CD14-positive monocyte (primary cell): ENCODE measurements at regions not wholly inside any gene's neighbourhood (a gene's known extent, or its start where the extent isn't known, plus 50 kb on each side); places are given as distances from the start of the nearest gene placed in this dataset.

Experiments
- DNase-seq, 3 donors: peaks; one replicate each; pipeline ENCODE4 v3.0.0-alpha.2; 2011 to 2022
- H2AFZ ChIP-seq: 2 replicates; pipeline ENCODE4 v1.6.0; 2012; ENCODE audit warnings: mild to moderate bottlenecking, low read depth, low read length, inconsistent platforms; ENCODE audit not compliant: insufficient read depth, poor library complexity, severe bottlenecking
- H3K27ac ChIP-seq, 2 donors: 1 replicate in 1 of 2; 2 replicates in 1 of 2; pipeline ENCODE4 v1.5.1; 2012 to 2013; ENCODE audit warnings: low read length in 2 of 2, control low read depth in 1 of 2, inconsistent platforms in 1 of 2, low read depth in 1 of 2, mild to moderate bottlenecking in 1 of 2
- H3K27me3 ChIP-seq, 2 donors: one replicate each; pipeline versions ENCODE4 v1.6.0 to v1.6.1; 2011 to 2013; ENCODE audit warnings: low read length in 2 of 2; ENCODE audit not compliant: control insufficient read depth in 2 of 2, insufficient read depth in 2 of 2
- H3K36me3 ChIP-seq, 2 donors: replicated peaks in 1 of 2; 1 replicate in 1 of 2; 2 replicates in 1 of 2; pipeline versions ENCODE4 v1.5.1 to v1.6.1; 2012 to 2013; ENCODE audit warnings: low read length in 2 of 2, control low read depth in 1 of 2, inconsistent platforms in 1 of 2, mild to moderate bottlenecking in 1 of 2; ENCODE audit not compliant: insufficient read depth in 2 of 2, control insufficient read depth in 1 of 2
- H3K4me1 ChIP-seq, 2 donors: 1 replicate in 1 of 2; 2 replicates in 1 of 2; pipeline versions ENCODE4 v1.5.1 to v1.6.1; 2012 to 2013; ENCODE audit warnings: low read length in 2 of 2, control low read depth in 1 of 2, inconsistent platforms in 1 of 2, mild to moderate bottlenecking in 1 of 2, moderate library complexity in 1 of 2; ENCODE audit not compliant: insufficient read depth in 2 of 2, control insufficient read depth in 1 of 2
- H3K4me2 ChIP-seq: replicated peaks from 2 replicates; pipeline ENCODE3; 2012; ENCODE audit warnings: low read length, moderate library complexity, mild to moderate bottlenecking; ENCODE audit not compliant: poor library complexity, severe bottlenecking; ENCODE audit errors: extremely low read depth
- H3K4me3 ChIP-seq, 3 experiments: fragments of 200-600 bp in 1 of 3; sonication (generic) in 1 of 3; replicated peaks in 1 of 3; 1 replicate in 2 of 3; 2 replicates in 1 of 3; pipeline ENCODE4 v1.5.1; 2011 to 2013; ENCODE audit warnings: low read length in 3 of 3, mild to moderate bottlenecking in 3 of 3, control low read depth in 2 of 3, low read depth in 2 of 3, inconsistent platforms in 1 of 3, moderate library complexity in 1 of 3
- H3K79me2 ChIP-seq: 2 replicates; pipeline ENCODE4 v1.6.0; 2012; ENCODE audit warnings: mild to moderate bottlenecking, control low read depth, inconsistent platforms, low read length, moderate library complexity; ENCODE audit not compliant: insufficient read depth
- H3K9ac ChIP-seq: 2 replicates; pipeline ENCODE4 v1.6.0; 2017; ENCODE audit warnings: low read length, mild to moderate bottlenecking; ENCODE audit not compliant: insufficient read depth, poor library complexity, severe bottlenecking
- H3K9me3 ChIP-seq, 2 donors: replicated peaks in 1 of 2; 1 replicate in 1 of 2; 2 replicates in 1 of 2; pipeline versions ENCODE4 v1.5.1 to v1.6.1; 2012 to 2013; ENCODE audit warnings: low read length in 2 of 2, control low read depth in 1 of 2; ENCODE audit not compliant: control insufficient read depth in 1 of 2, insufficient read depth in 1 of 2
- H4K20me1 ChIP-seq: 2 replicates; pipeline ENCODE4 v1.6.0; 2012; ENCODE audit warnings: mild to moderate bottlenecking, low read length, control low read depth, moderate library complexity; ENCODE audit not compliant: insufficient read depth
- H3K27ac Mint-ChIP-seq, 7 donors: one replicate each; pipeline ENCODE4 v1.8.0; 2020; ENCODE audit warnings: mild to moderate bottlenecking in 7 of 7, mixed read lengths in 7 of 7, moderate library complexity in 6 of 7, inconsistent platforms in 2 of 7
- H3K27me3 Mint-ChIP-seq, 3 donors: one replicate each; pipeline ENCODE4 v1.8.0; 2021 to 2022; ENCODE audit warnings: low read depth in 3 of 3, mild to moderate bottlenecking in 3 of 3, mixed read lengths in 3 of 3, moderate library complexity in 3 of 3, inconsistent platforms in 1 of 3
- H3K36me3 Mint-ChIP-seq, 2 donors: one replicate each; pipeline ENCODE4 v1.8.0; 2020; ENCODE audit warnings: mixed read lengths in 2 of 2, inconsistent platforms in 1 of 2, mild to moderate bottlenecking in 1 of 2
- H3K4me1 Mint-ChIP-seq: one replicate; pipeline ENCODE4 v1.8.0; 2020; ENCODE audit warnings: mild to moderate bottlenecking, mixed read lengths
- H3K4me3 Mint-ChIP-seq, 2 donors: one replicate each; pipeline ENCODE4 v1.8.0; 2020; ENCODE audit warnings: mild to moderate bottlenecking in 2 of 2, mixed read lengths in 2 of 2, moderate library complexity in 1 of 2
- H3K9me3 Mint-ChIP-seq, 7 donors: one replicate each; pipeline ENCODE4 v1.8.0; 2020 to 2022; ENCODE audit warnings: mixed read lengths in 7 of 7, mild to moderate bottlenecking in 6 of 7, moderate library complexity in 6 of 7, inconsistent platforms in 2 of 7
- WGBS: methylation state at CpG from one replicate; pipeline ENCODE4 v1.1.5; 2013; ENCODE audit warnings: missing lambda C conversion rate; ENCODE audit not compliant: insufficient coverage; 5-methylcytosine and 5-hydroxymethylcytosine counted together
- intact Hi-C, 2 donors: fragments of 100-400 bp; cut with micrococcal nuclease; formaldehyde crosslinking; loops; one replicate each; pipeline versions ENCODE4 v1.15.0 to v1.15.1; 2023
- TF ChIP-seq, protein P1 (sequence below): fragments of 200-600 bp; IDR thresholded peaks from one replicate; pipeline ENCODE4 v1.8.0; 2022; ENCODE audit warnings: antibody characterized with exemption, mild to moderate bottlenecking

DNA sequence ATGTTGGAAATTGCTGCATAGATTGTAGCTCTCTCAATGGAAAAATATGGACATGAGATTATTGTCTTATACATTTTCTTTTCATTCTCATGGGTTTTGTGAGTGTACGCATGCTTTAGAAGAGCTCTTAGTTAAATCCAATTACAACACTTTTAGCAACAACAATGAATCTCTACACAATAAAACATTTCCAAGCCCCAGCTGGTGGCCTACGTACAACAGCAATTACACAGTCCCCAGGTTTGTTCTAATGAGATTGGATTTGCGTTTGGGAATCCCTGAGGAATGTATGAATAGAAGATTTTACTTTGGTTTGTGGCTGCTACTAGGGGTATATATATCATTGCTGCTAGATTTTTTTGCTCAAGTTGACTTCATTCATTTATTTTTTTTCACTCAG lies 98.6 kb downstream of the FHDC1 start:
- H3K27ac ChIP-seq = no peak overlapping the region
- H3K27me3 Mint-ChIP-seq = peaks cover 0 to 7% (median 2%) of the 10 kb centered on the region in 3 donors
- H3K36me3 ChIP-seq = no peaks in the 10 kb centered on the region
- H3K4me3 Mint-ChIP-seq = no peak overlapping the region
- TF ChIP-seq, protein P1, sequence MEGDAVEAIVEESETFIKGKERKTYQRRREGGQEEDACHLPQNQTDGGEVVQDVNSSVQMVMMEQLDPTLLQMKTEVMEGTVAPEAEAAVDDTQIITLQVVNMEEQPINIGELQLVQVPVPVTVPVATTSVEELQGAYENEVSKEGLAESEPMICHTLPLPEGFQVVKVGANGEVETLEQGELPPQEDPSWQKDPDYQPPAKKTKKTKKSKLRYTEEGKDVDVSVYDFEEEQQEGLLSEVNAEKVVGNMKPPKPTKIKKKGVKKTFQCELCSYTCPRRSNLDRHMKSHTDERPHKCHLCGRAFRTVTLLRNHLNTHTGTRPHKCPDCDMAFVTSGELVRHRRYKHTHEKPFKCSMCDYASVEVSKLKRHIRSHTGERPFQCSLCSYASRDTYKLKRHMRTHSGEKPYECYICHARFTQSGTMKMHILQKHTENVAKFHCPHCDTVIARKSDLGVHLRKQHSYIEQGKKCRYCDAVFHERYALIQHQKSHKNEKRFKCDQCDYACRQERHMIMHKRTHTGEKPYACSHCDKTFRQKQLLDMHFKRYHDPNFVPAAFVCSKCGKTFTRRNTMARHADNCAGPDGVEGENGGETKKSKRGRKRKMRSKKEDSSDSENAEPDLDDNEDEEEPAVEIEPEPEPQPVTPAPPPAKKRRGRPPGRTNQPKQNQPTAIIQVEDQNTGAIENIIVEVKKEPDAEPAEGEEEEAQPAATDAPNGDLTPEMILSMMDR = no peak
- no peaks in the 10 kb centered on the region for H3K79me2 ChIP-seq
- H2AFZ ChIP-seq = no peak overlapping the region
- H4K20me1 ChIP-seq = no peaks in the 10 kb centered on the region
- H3K9me3 Mint-ChIP-seq = peaks cover 0 to 10% (median 7%) of the 10 kb centered on the region in 7 donors
- no CpG with 5 or more reads among the region's 3 CpGs for WGBS
- peaks cover 5% of the 10 kb centered on the region for H3K4me1 Mint-ChIP-seq
- DNase-seq = no peak
- no peak overlapping the region for H3K4me3 ChIP-seq
- no peak overlapping the region for H3K4me2 ChIP-seq
- intact Hi-C loops = no loop called here
- no peak overlapping the region for H3K27ac Mint-ChIP-seq
- H3K4me1 ChIP-seq = no peaks in the 10 kb centered on the region
- H3K9me3 ChIP-seq = peaks cover 0 to 2% of the 10 kb centered on the region in 2 donors
- no peaks in the 10 kb centered on the region for H3K27me3 ChIP-seq
- no peaks in the 10 kb centered on the region for H3K36me3 Mint-ChIP-seq
- H3K9ac ChIP-seq = no peak overlapping the region

DNA sequence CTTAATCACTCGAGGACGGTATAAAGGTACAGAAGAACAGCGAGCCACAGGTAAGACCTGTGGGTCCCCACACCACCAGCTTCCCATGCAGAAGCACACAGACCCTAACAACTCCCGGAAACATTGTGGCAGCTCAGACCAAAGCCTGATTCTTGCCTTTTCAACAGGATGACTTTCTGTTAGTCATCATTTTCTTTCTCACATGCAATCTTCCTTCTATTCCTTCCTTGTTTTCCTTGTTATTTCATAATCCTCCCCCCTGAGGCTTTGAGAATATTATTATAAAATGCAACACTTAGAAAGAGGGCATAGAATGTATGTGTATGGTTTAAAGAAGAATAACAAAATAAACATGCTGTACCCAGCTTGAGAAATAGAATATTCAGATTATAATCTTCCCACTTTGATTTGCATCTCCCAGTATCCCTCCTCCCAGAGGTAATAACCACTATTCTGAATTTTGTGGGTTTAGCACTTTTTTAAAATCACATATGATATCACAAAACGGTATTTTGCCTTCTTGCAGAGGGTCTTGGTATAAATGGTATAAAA lies 100.9 kb downstream of the FHDC1 start:
- H3K4me3 Mint-ChIP-seq = no peak overlapping the region
- Histone ChIP-seq H4K20me1 (no peaks in the 10 kb centered on the region), H3K4me2 (no peak overlapping the region), H3K4me3 (no peak overlapping the region), H3K9me3 (peaks cover 0 to 6% of the 10 kb centered on the region in 2 donors), H3K79me2 (no peaks in the 10 kb centered on the region), H3K27me3 (no peaks in the 10 kb centered on the region), H3K9ac (no peak overlapping the region), H3K4me1 (no peaks in the 10 kb centered on the region), H3K27ac (no peak overlapping the region), H3K36me3 (no peaks in the 10 kb centered on the region), H2AFZ (no peak overlapping the region)
- intact Hi-C loops = no loop called here
- no peak for DNase-seq
- no peak overlapping the region for H3K27ac Mint-ChIP-seq
- H3K36me3 Mint-ChIP-seq = no peaks in the 10 kb centered on the region
- peaks cover 0 to 4% (median 4%) of the 10 kb centered on the region in 3 donors for H3K27me3 Mint-ChIP-seq
- 89% methylated on average over 4 of the region's 5 CpGs for WGBS
- peaks cover 0 to 9% (median 8%) of the 10 kb centered on the region in 7 donors for H3K9me3 Mint-ChIP-seq
- H3K4me1 Mint-ChIP-seq = peaks cover 5% of the 10 kb centered on the region
- TF ChIP-seq, protein P1 = no peak
